SH-SY5Y (cell line): ENCODE measurements at regions not wholly inside any gene's neighbourhood (a gene's known extent, or its start where the extent isn't known, plus 50 kb on each side); places are given as distances from the start of the nearest gene placed in this dataset.

Experiments used
- GATA2 ChIP-seq: IDR thresholded peaks from 2 replicates; pipeline ENCODE4 v1.6.1; 2011; ENCODE audit warnings: mild to moderate bottlenecking, low read depth, low read length
- GATA3 ChIP-seq: IDR thresholded peaks from 2 replicates; pipeline ENCODE4 v1.6.1; 2011; ENCODE audit warnings: low read depth, mild to moderate bottlenecking, low read length, moderate library complexity

DNA sequence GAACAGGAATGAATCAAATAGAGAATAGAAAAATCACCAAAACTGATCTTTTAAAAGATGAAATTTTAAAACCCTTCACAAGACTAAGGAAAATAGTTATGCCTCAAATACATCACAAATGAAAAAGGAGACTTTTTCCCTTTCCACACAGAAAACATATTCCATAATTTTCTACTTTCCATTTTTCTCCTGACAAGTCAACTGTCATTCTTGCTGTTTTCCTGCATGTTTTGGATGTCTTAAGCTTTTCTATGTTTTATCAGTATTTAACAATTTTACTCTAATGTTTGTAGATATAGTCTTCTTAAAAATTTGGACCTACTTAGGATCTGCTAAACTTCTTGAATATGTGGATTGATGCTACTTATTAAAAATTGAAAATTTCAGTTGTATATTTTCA is 810.8 kb downstream of the OLFM4 start:
- TF ChIP-seq GATA3 (no peak), GATA2 (no peak)

DNA sequence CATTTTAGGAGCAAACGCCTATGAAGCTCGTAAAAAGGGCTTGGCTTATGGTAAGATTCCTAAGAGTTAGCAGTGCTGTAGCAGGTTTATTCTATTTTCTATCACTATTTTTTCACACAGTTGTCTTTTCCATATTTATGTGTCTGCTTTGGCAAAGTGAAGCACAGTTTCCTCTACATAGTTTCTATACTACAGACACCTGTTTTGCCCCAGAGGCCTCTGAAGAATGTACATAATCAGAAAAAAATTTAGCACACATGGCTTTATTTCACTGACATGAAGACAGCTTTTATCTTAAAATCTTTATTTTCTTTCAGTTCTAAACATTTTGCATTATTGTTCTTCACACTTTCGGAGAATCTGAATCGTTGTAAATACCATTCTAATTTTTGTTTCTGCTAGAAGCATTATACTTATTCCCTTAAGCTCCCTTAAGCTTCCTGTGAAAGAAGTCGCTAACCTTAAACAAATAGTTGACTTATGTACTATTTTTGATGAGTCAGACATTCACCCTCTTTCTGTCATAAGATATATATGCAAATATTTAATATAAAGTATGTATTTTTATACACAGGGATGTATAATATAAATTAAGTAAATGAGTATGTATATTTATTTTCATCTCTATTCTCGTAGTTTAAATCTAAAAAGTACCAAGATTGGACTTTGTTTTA is 816.0 kb downstream of the OLFM4 start:
- TF ChIP-seq GATA2 = no peak
- TF ChIP-seq GATA3 = no peak

DNA sequence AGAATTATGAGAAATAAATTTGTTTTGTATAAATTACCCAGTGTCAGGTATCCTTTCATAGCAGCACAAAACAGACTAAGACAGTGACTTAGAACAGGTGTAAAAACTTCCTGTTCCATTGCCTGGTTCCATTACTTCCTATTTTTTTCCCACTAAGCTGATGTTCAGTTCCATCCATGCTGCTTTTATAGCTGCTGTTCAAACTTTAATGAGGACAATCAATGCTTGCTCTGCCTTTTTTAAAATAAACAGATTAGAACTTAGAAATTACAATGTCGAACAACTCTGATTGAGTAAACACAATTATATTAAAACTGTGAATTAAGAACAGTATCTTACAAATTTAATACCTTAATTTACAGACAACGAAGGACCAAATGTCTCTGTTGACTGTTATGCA is 818.9 kb downstream of the OLFM4 start:
- TF ChIP-seq GATA2 (no peak), GATA3 (no peak)

DNA sequence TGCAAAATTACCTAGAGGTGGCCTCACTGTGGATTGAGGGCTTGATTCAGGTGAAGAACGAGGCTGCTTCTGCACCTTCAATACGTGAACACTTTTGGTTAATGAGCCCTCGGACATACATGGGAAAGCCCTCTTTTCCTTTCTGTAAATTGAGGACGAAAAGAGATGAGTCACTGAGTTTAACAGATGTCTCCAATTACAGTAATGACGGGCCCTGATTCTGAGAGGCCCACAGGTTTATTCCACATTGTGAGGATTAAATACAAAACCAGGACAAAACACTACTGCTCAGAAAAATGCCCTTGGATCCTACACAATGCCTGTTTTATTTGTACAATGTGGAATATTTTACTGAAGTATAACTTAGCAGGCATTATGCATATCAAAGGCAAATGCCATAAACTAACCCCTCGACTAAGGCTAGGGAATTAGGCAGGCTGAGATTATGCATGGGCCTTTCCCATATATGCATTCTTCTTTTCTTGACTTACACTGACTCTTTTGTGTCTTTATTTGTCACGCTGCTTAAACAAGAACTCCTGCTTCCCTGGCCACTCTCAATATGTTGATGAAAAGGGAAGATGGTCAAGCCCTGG is 819.9 kb downstream of the OLFM4 start:
- no peak for TF ChIP-seq GATA2
- no peak for TF ChIP-seq GATA3

DNA sequence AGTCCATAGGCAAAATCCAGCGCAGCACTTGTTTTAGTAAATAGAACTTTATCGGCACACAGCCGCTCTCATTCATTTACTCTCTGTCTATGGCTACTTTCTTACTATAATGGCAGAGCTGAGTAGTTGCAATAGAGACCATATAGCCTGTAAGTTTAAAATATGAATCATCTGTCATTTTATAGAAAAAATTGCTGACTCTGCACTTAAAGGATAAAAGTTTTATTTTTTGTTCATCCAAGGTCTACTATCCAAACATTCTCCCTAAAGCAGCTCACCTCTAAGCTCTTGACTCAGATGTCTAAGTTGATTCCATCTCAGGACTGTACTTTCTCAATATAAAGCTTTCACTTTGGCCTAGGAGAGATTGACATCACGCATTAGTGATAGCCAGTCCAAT is 825.7 kb downstream of the OLFM4 start:
- TF ChIP-seq GATA2 (no peak), GATA3 (no peak)

DNA sequence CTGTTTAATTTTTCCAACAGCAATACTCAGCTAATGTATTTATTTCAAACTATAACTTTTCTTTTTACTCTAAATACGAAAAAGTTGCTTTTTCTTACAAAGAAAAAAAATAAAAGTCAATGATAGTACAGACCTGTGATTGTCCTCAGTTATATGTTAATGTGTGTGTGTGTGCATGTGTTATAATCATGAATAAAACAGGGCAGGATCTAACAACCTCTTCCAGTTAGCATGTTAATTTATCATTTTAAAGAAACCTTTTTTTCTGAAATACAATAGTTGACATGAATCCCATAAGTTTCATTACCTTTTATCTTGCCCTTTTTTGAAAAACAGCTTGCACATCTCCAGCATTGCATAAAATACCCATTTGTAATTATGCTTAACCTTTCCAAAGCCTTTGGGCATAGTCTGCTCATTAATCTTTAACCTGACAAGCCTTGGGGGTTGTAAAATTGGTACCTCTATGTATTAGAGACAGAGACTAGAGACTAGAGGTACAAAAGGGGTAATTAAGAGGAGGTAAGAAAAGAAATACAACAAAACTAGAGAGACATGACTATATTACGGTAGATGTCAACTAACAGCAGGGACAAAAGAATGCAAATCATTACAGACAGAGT is 828.1 kb downstream of the OLFM4 start:
- TF ChIP-seq GATA3 (no peak), GATA2 (no peak)

DNA sequence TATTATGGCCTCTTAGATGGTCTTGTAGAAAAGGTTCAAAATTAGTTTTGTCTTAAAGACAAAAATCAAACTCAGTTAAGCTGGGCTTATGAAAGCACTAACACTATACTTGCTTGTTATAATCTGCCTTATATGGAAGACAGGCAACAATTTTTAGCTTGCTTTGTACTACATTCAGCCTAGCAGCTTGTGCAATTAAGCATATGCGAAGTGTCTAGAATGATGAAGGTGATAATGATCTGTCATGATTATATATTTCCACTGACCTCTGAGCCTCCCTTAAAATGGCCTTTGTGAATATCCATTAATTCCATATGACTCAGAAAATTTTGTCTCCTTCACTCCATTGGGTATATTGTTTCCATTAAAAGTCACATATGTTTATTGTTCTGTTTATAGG is 834.9 kb downstream of the OLFM4 start:
- no peak for TF ChIP-seq GATA2
- no peak for TF ChIP-seq GATA3

DNA sequence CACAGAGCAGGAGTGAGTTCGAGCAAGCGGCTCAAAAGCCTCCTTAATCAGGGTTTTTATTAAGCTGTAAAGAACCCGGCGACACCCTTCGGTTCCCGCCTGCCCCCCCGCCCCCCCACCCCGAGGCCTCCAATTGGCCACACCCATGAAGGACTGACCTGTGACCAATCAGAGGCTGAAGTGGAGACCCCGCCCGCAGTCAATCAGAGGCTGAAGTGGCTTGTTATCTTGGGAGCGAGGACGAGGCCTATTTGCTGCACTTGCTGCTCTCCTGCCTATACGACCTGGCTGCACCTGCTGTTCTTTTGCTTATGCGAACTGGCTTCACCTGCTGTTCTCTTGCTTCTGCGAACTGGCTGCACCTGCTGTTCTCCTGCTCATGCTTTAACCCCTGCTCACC is 844.9 kb downstream of the OLFM4 start:
- TF ChIP-seq GATA3 = no peak
- no peak for TF ChIP-seq GATA2

DNA sequence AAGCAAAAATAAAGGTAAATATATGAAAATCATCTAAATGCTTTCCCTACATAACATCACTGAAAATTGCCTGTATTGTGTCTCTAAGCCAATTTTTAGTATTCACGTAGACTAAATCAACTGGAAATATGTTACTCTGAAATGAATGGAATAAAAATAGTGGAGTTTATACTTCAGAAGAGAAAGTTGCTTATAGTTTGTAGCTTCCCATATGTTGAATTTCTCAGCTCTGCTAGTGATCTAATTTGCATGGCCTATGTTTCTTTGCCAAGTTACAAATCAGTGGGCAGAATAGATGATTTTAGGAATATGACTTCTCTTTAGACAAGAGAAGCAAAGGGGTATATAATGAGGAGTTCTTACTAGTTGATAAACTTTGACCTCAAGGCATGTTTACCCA is 850.2 kb downstream of the OLFM4 start:
- TF ChIP-seq GATA3 = no peak

DNA sequence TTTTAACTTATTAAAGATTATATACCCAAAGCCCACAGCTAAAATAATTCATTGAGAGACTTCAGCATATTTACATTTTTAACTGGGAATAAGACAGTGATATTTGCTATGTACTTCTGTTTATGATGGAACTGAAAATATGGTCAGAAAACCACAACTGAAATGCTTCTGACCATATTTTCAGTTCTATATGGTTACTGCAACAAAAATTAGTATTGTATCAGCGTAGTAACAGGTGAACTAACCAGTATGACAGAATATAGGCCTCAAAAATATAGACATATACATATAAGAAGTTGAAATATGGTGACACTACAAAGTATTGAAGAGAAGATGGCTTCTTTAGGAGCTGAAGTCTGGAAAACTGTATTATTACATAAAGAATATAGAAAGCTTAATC is 857.4 kb downstream of the OLFM4 start:
- TF ChIP-seq GATA2 = no peak
- no peak for TF ChIP-seq GATA3

DNA sequence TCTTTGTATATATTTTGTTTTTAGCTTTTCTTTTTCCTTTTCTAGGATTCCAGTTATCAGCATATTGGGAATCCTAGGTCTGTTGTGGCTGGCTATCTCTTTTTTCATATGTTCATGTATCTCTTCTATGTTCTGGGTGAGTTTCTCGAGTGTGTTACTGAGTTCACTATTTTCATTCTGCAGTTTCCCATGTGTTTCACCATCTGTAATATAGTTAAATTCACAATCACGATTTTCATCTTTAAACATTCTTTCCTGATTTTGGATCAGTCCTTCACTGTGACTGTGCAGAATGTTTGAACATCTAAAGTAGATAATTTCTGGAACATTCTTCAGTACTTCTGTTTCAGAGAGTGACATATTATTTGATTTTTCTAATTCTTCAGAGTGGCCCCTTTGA is 862.1 kb downstream of the OLFM4 start:
- TF ChIP-seq GATA3 = no peak

DNA sequence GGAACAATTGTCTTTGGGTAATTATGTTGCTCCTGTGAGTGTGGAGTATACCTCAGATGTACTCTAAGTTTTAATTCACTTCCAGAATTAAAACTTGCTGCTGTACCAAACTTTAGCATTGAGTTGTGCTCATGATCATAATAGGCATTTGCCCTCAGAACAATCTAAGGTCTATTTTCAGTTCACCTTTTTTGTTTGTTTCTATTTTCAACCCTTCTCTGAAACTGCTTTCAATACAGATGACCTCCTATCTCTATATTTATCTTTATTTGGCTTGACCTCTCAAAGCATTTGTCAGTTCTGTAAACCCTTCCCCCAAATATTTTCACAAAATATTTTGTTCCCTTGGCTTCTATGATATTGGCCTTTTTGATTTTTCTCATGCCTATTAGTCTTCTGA is 873.0 kb downstream of the OLFM4 start:
- TF ChIP-seq GATA2 = no peak
- no peak for TF ChIP-seq GATA3

DNA sequence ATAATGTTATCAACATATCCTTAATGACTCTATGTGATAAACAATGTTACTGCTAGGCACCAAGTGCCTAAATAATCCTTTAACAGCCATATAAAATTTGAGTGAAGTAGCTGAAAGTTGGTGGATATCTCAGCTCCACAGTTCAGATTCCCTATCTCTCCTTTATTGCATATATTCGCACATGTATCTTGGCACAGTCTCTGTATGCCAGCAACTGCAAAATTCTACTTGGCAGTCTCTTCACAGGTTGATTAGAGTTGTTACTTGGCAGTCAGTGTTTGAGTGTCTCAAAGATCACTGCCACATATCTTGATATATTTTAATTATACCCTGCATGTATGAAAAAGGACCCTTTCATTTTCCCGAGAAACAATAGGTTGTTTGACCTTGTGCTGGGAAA is 879.3 kb downstream of the OLFM4 start:
- TF ChIP-seq GATA3 (no peak), GATA2 (no peak)

DNA sequence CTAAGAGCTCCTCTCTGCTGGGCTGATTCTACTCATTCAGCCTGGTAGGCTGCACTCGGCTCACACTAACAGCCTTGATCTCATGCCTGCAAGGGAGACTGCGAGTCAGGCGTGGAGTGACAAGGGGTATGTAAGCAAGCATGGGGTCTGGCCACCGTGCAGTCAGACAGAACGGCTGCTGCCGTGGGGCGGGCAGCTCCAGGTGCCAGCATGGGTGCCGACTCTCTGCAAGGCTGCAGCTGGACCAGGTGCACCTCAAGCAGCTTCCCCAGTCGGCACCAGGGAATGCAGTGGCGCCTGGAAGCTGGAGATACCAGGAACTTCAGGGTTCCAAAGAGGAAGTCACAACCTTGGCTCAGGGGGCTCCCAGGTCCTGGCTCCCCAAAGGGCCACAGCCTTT is 892.3 kb downstream of the OLFM4 start:
- no peak for TF ChIP-seq GATA3
- TF ChIP-seq GATA2 = no peak

DNA sequence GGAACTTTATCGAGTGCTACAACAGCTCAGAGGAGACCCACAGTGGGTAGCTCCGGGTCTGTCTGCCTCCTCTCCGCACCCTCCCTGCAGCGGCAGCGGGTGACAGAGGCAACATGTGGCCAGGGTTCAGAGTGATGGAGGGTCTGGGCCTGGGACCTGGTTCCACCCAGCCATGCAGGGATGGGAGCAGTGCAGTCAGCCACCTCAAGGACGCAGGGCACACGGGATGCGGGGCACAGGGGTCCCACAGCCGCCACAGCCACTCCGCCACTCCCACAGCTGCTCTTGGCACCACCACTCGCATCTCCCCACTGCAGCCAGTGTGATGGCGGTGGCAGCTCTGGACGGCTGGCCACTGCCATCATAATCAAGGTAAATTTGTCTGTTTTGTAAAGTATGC is 892.9 kb downstream of the OLFM4 start:
- TF ChIP-seq GATA3 (no peak), GATA2 (no peak)
